Neural cell (in vitro differentiated cells): ENCODE measurements at regions not wholly inside any gene's neighbourhood (a gene's known extent, or its start where the extent isn't known, plus 50 kb on each side); places are given as distances from the start of the nearest gene placed in this dataset.

ENCODE experiments used
- H2AFZ ChIP-seq: fragments of 200-600, 300-800 bp; sonication (generic), shearing (Covaris generic); 2 replicates; pipeline ENCODE4 v1.6.0; 2014; ENCODE audit warnings: low read depth, mild to moderate bottlenecking, antibody characterized with exemption, low read length, moderate library complexity
- H3F3A ChIP-seq: fragments of 200-600 bp; shearing (Covaris generic); 2 replicates; pipeline ENCODE4 v1.6.1; 2016; ENCODE audit warnings: mild to moderate bottlenecking, moderate library complexity, mixed read lengths, antibody characterized with exemption, low read length; ENCODE audit not compliant: insufficient read depth, poor library complexity, severe bottlenecking
- H3K27ac ChIP-seq: fragments of 200-600, 300-800 bp; sonication (generic), shearing (Covaris generic); 2 replicates; pipeline ENCODE4 v1.5.1; 2014; ENCODE audit warnings: mild to moderate bottlenecking, low read length, moderate library complexity
- H3K27me3 ChIP-seq: fragments of 300-800, 200-600 bp; sonication (generic), shearing (Covaris generic); 2 replicates; pipeline ENCODE4 v1.6.0; 2014; ENCODE audit warnings: mild to moderate bottlenecking, low read depth, low read length, moderate library complexity; ENCODE audit not compliant: insufficient read depth
- H3K36me3 ChIP-seq: fragments of 300-800, 200-600 bp; sonication (generic), shearing (Covaris generic); 2 replicates; pipeline ENCODE4 v1.5.1; 2014; ENCODE audit warnings: mild to moderate bottlenecking, antibody characterized with exemption, low read length, moderate library complexity; ENCODE audit not compliant: insufficient read depth
- H3K4me2 ChIP-seq: fragments of 300-800, 200-600 bp; sonication (generic), shearing (Covaris generic); 2 replicates; pipeline ENCODE4 v1.6.0; 2014; ENCODE audit warnings: mild to moderate bottlenecking, low read length
- H3K4me3 ChIP-seq: fragments of 300-800, 200-600 bp; sonication (generic), shearing (Covaris generic); 2 replicates; pipeline ENCODE4 v1.5.1; 2014; ENCODE audit warnings: mild to moderate bottlenecking, low read length, moderate library complexity
- H3K79me2 ChIP-seq: fragments of 200-600 bp; shearing (Covaris generic); replicated peaks from 2 replicates; pipeline ENCODE4 v1.6.0; 2014; ENCODE audit warnings: mild to moderate bottlenecking, low read length, moderate library complexity; ENCODE audit not compliant: insufficient read depth
- H3K9ac ChIP-seq: fragments of 300-800, 200-600 bp; sonication (generic), shearing (Covaris generic); 2 replicates; pipeline ENCODE4 v1.6.1; 2016; ENCODE audit warnings: mild to moderate bottlenecking, low read length, mixed read lengths
- H3K9me2 ChIP-seq: fragments of 200-600 bp; shearing (Covaris generic); 2 replicates; pipeline ENCODE4 v1.6.1; 2016; ENCODE audit warnings: mild to moderate bottlenecking, low read length, mixed read lengths; ENCODE audit not compliant: insufficient read depth
- H3K9me3 ChIP-seq: fragments of 200-600, 300-800 bp; sonication (generic), shearing (Covaris generic); 2 replicates; pipeline ENCODE4 v1.6.1; 2016; ENCODE audit warnings: mild to moderate bottlenecking, mixed run types, low read length, moderate library complexity, mixed read lengths
- H4K20me1 ChIP-seq: fragments of 200-600 bp; shearing (Covaris generic); 2 replicates; pipeline ENCODE4 v1.6.1; 2016; ENCODE audit warnings: mild to moderate bottlenecking, mixed run types; ENCODE audit not compliant: insufficient read depth
- EP300 ChIP-seq: fragments of 450-650 bp; conservative IDR thresholded peaks from 2 replicates; pipeline ENCODE4 v1.6.1; 2014; ENCODE audit warnings: antibody characterized with exemption, mild to moderate bottlenecking, moderate library complexity; ENCODE audit not compliant: poor library complexity, severe bottlenecking
- EZH2 ChIP-seq: fragments of 200-600, 300-800 bp; shearing (Covaris generic), sonication (generic); IDR thresholded peaks from 2 replicates; pipeline ENCODE4 v1.6.1; 2014; ENCODE audit warnings: antibody characterized with exemption, low read length, borderline replicate concordance, mild to moderate bottlenecking; ENCODE audit not compliant: insufficient read depth, poor library complexity, severe bottlenecking
- MXI1 ChIP-seq: fragments of 450-650 bp; conservative IDR thresholded peaks from 2 replicates; pipeline ENCODE4 v1.6.1; 2014; ENCODE audit warnings: antibody characterized with exemption, mild to moderate bottlenecking; ENCODE audit not compliant: poor library complexity, severe bottlenecking
- POLR2AphosphoS5 ChIP-seq: IDR thresholded peaks from 2 replicates; pipeline ENCODE4 v1.6.1; 2012
- RAD21 ChIP-seq: fragments of 450-650 bp; conservative IDR thresholded peaks from 2 replicates; pipeline ENCODE4 v1.6.1; 2014; ENCODE audit warnings: antibody characterized with exemption, mild to moderate bottlenecking, moderate library complexity
- REST ChIP-seq: IDR thresholded peaks from 2 replicates; pipeline ENCODE4 v1.6.1; 2012; ENCODE audit warnings: borderline replicate concordance
- SMC3 ChIP-seq: fragments of 450-650 bp; conservative IDR thresholded peaks from 2 replicates; pipeline ENCODE4 v1.6.1; 2014; ENCODE audit warnings: antibody characterized with exemption, mild to moderate bottlenecking, moderate library complexity; ENCODE audit not compliant: poor library complexity
- TAF1 ChIP-seq: IDR thresholded peaks from 2 replicates; pipeline ENCODE4 v1.6.1; 2012; ENCODE audit warnings: low read depth
- TF ChIP-seq, protein P1 (sequence below): fragments of 450-650 bp; IDR thresholded peaks from 2 replicates; pipeline ENCODE4 v1.5.1; 2014; ENCODE audit warnings: antibody characterized with exemption, mild to moderate bottlenecking, moderate library complexity; ENCODE audit not compliant: poor library complexity, severe bottlenecking

DNA sequence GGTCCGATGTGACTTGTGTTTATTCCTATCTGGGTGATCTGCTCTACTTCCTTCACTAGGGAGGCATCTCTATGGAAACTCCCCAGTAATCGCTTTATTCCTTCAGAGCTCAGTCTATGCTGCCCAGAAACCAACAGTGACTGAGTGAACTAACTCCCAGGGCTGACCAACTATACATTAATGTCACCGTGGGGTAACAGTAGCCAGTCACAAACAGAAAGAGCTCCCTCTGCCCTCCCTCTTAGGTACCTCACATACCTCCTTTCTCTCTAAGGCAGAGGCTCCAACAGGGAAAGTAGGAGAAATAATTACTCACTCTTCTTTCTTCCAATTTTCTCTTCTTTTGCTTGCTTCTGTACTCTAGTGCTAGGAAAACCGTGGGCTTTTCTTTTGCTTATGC is 855.0 kb downstream of the REEP3 start:
- Histone ChIP-seq H3K4me3 (no peak overlapping the region), H3K79me2 (no peaks in the 10 kb centered on the region), H3K27me3 (no peaks in the 10 kb centered on the region), H3K9me3 (no peaks in the 10 kb centered on the region), H4K20me1 (no peaks in the 10 kb centered on the region), H3K27ac (no peak overlapping the region), H2AFZ (no peak overlapping the region), H3K4me2 (no peak overlapping the region), H3K9ac (no peak overlapping the region), H3F3A (no peaks in the 10 kb centered on the region), H3K9me2 (no peaks in the 10 kb centered on the region), H3K36me3 (no peaks in the 10 kb centered on the region)
- TF ChIP-seq EZH2 (no peak), EP300 (no peak)

DNA sequence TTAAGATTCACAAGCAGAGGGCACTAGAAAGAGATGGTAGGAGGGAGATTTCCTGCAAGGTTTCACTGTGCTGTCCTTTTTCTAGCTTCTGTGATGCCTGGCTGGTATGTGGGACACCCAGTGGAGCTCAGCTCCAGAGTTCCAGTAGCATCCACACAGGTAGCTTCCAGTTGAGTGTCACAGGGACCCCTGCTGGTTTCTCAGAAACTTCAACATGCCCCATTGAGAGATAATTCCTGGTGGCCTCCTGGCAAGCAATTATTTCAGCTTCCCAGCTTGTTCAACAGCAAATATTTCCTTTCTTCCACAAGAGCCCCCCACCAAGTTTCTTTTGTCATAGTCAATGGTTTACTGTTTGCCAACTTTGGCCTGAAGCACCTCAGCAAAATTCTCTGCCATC is 858.7 kb downstream of the REEP3 start:
- TF ChIP-seq POLR2AphosphoS5, result no peak
- TF ChIP-seq SMC3, result no peak
- TF ChIP-seq RAD21, result no peak
- no peak for TF ChIP-seq EP300
- TF ChIP-seq EZH2, result no peak
- no peak overlapping the region for H3K9ac ChIP-seq
- no peaks in the 10 kb centered on the region for H3F3A ChIP-seq
- H3K27me3 ChIP-seq, result no peaks in the 10 kb centered on the region
- no peak overlapping the region for H3K27ac ChIP-seq
- no peaks in the 10 kb centered on the region for H3K9me3 ChIP-seq
- H3K79me2 ChIP-seq, result no peaks in the 10 kb centered on the region
- no peak overlapping the region for H2AFZ ChIP-seq
- no peaks in the 10 kb centered on the region for H3K36me3 ChIP-seq
- no peak overlapping the region for H3K4me3 ChIP-seq
- H3K4me2 ChIP-seq, result no peak overlapping the region
- no peaks in the 10 kb centered on the region for H4K20me1 ChIP-seq
- H3K9me2 ChIP-seq, result no peaks in the 10 kb centered on the region

- Histone ChIP-seq H2AFZ (no peak overlapping the region), H3K79me2 (no peaks in the 10 kb centered on the region), H3K4me2 (no peak overlapping the region), H3K9ac (no peak overlapping the region), H3K4me3 (no peak overlapping the region), H3K27me3 (no peaks in the 10 kb centered on the region), H3K9me2 (no peaks in the 10 kb centered on the region), H3K36me3 (no peaks in the 10 kb centered on the region), H3K9me3 (no peaks in the 10 kb centered on the region), H3K27ac (no peak overlapping the region), H3F3A (no peaks in the 10 kb centered on the region), H4K20me1 (no peaks in the 10 kb centered on the region)
- TF ChIP-seq EZH2 (no peak), REST (no peak), SMC3 (no peak), EP300 (no peak), TAF1 (no peak), MXI1 (no peak), RAD21 (no peak), POLR2AphosphoS5 (no peak)
- TF ChIP-seq, protein P1, sequence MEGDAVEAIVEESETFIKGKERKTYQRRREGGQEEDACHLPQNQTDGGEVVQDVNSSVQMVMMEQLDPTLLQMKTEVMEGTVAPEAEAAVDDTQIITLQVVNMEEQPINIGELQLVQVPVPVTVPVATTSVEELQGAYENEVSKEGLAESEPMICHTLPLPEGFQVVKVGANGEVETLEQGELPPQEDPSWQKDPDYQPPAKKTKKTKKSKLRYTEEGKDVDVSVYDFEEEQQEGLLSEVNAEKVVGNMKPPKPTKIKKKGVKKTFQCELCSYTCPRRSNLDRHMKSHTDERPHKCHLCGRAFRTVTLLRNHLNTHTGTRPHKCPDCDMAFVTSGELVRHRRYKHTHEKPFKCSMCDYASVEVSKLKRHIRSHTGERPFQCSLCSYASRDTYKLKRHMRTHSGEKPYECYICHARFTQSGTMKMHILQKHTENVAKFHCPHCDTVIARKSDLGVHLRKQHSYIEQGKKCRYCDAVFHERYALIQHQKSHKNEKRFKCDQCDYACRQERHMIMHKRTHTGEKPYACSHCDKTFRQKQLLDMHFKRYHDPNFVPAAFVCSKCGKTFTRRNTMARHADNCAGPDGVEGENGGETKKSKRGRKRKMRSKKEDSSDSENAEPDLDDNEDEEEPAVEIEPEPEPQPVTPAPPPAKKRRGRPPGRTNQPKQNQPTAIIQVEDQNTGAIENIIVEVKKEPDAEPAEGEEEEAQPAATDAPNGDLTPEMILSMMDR, result no peak
Observed at GRCh38 chr10:64385355-64385754, 864.2 kb downstream of the REEP3 start.
